ENCODE measurements at regions not wholly inside any gene's neighbourhood (a gene's known extent, or its start where the extent isn't known, plus 50 kb on each side); places are given as distances from the start of the nearest gene placed in this dataset.
"Not testable (repeated sequence)": the region's sequence is repeated elsewhere in the genome, so short reads cannot be mapped to it uniquely, and the experiment has no call there.

- no peak for DNase-seq
Measured at GRCh38 chr14:37711831-37712475, 116.5 kb downstream of the TTC6 start.

- DNase-seq: not testable (repeated sequence)
Measured at GRCh38 chr14:37712476-37712860, 117.0 kb downstream of the TTC6 start.

GRCh38 chr14:37712976-37713431, 117.6 kb downstream of the TTC6 start:
- no peak for DNase-seq

- DNase-seq: no peak
Measured at GRCh38 chr14:37720131-37720530, 124.7 kb downstream of the TTC6 start.

GRCh38 chr14:37721976-37722659, 126.7 kb downstream of the TTC6 start:
- no peak for DNase-seq

GRCh38 chr14:37723515-37723914, 128.1 kb downstream of the TTC6 start:
- DNase-seq: no peak

GRCh38 chr14:37726708-37727107, 131.3 kb downstream of the TTC6 start:
- no peak for DNase-seq

GRCh38 chr14:37729218-37729617, 133.8 kb downstream of the TTC6 start:
- DNase-seq: no peak

- no peak for DNase-seq
Measured at GRCh38 chr14:37731094-37731493, 135.7 kb downstream of the TTC6 start.

- DNase-seq: no peak
Measured at GRCh38 chr14:37745657-37746056, 150.2 kb downstream of the TTC6 start.

GRCh38 chr14:37746140-37746832, 150.9 kb downstream of the TTC6 start:
- DNase-seq: no peak

- peak in 1 of 58 donors; percentile 13 for DNase-seq
Measured at GRCh38 chr14:37753459-37753858, 158.0 kb downstream of the TTC6 start.

GRCh38 chr14:37760275-37760674, 164.8 kb downstream of the TTC6 start:
- not testable (repeated sequence) for DNase-seq

- no peak for DNase-seq
Measured at GRCh38 chr14:37763266-37763665, 167.8 kb downstream of the TTC6 start.

- DNase-seq: not testable (repeated sequence)
Measured at GRCh38 chr14:37772283-37772682, 176.9 kb downstream of the TTC6 start.

GRCh38 chr14:37776791-37777499, 181.5 kb downstream of the TTC6 start:
- DNase-seq: no peak

GRCh38 chr14:37778135-37778943, 182.9 kb downstream of the TTC6 start:
- no peak for DNase-seq

GRCh38 chr14:37779480-37779879, 184.1 kb downstream of the TTC6 start:
- no peak for DNase-seq

- not testable (repeated sequence) for DNase-seq
Measured at GRCh38 chr14:37780731-37781130, 185.3 kb downstream of the TTC6 start.

GRCh38 chr14:37784203-37784826, 188.9 kb downstream of the TTC6 start:
- not testable (repeated sequence) for DNase-seq

Data from anterior cingulate cortex (tissue), 58 donors.